ENCODE measurements at regions not wholly inside any gene's neighbourhood (a gene's known extent, or its start where the extent isn't known, plus 50 kb on each side); places are given as distances from the start of the nearest gene placed in this dataset.

- TF ChIP-seq, protein P1, sequence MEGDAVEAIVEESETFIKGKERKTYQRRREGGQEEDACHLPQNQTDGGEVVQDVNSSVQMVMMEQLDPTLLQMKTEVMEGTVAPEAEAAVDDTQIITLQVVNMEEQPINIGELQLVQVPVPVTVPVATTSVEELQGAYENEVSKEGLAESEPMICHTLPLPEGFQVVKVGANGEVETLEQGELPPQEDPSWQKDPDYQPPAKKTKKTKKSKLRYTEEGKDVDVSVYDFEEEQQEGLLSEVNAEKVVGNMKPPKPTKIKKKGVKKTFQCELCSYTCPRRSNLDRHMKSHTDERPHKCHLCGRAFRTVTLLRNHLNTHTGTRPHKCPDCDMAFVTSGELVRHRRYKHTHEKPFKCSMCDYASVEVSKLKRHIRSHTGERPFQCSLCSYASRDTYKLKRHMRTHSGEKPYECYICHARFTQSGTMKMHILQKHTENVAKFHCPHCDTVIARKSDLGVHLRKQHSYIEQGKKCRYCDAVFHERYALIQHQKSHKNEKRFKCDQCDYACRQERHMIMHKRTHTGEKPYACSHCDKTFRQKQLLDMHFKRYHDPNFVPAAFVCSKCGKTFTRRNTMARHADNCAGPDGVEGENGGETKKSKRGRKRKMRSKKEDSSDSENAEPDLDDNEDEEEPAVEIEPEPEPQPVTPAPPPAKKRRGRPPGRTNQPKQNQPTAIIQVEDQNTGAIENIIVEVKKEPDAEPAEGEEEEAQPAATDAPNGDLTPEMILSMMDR (IDR thresholded peaks at IDR 0.05; ENCODE audit: insufficient read depth, low read length, missing control alignments) = no peak
- ChIA-PET CTCF (no interaction called here), POLR2A (no interaction called here)
- H3K4me3 ChIP-seq (ENCODE audit: low read depth, low read length) = no peak overlapping the region
- DNase-seq (ENCODE audit: low read depth, low spot score) = no peak
Observed at GRCh38 chr12:67881565-67881964, 107.7 kb upstream of the IFNG-AS1 start.

- CTCF ChIA-PET = no interaction called here
- DNase-seq (ENCODE audit: low read depth, low spot score) = no peak
- H3K4me3 ChIP-seq (ENCODE audit: low read depth, low read length) = no peak overlapping the region
- TF ChIP-seq, protein P1 (IDR thresholded peaks at IDR 0.05; ENCODE audit: insufficient read depth, low read length, missing control alignments) = no peak
- POLR2A ChIA-PET = no interaction called here
Observed at GRCh38 chr12:67884596-67884995, 104.7 kb upstream of the IFNG-AS1 start.

GRCh38 chr12:67885375-67886169 is 103.7 kb upstream of the IFNG-AS1 start:
- ChIA-PET CTCF (no interaction called here), POLR2A (no interaction called here)
- TF ChIP-seq, protein P1 (IDR thresholded peaks at IDR 0.05; ENCODE audit: insufficient read depth, low read length, missing control alignments) = no peak
- H3K4me3 ChIP-seq (ENCODE audit: low read depth, low read length) = no peak overlapping the region
- DNase-seq (ENCODE audit: low read depth, low spot score) = no peak

DNA sequence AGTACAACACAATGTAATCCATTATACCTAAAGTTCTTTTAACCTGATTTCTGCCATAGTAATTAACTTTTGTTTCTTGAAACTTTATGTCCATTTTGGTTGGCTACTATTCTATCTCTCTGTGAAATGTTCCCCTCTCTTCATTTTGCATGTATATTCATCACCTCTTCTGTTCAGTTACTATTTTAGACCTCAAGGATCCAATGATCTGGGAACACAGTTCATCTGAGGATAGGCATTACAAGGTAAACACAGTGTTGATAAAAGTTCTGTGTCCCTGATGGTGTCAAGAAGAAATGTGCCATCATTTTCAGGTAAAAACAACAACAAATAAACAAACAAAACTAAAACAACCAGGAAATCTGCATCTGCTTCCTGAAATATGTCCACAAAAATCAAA is 102.2 kb upstream of the IFNG-AS1 start:
- POLR2A ChIA-PET = no interaction called here

GRCh38 chr12:67889931-67890330 is 99.3 kb upstream of the IFNG-AS1 start:
- ChIA-PET POLR2A (no interaction called here), CTCF (interaction anchor here (0.9 kb wide), 1 partner anchor 9 kb away, joined by 3 read pairs; no protein-coding TSS in a partner anchor)
- no peak for DNase-seq (ENCODE audit: low read depth, low spot score)
- no peak overlapping the region for H3K4me3 ChIP-seq (ENCODE audit: low read depth, low read length)
- TF ChIP-seq, protein P1 (IDR thresholded peaks at IDR 0.05; ENCODE audit: insufficient read depth, low read length, missing control alignments) = no peak

More for the DNA sequence above, 102.2 kb upstream of the IFNG-AS1 start:
- TF ChIP-seq, protein P1 (IDR thresholded peaks at IDR 0.05; ENCODE audit: insufficient read depth, low read length, missing control alignments) = no peak
- H3K4me3 ChIP-seq (ENCODE audit: low read depth, low read length) = no peak overlapping the region
- no peak for DNase-seq (ENCODE audit: low read depth, low spot score)
- CTCF ChIA-PET = no interaction called here

DNA sequence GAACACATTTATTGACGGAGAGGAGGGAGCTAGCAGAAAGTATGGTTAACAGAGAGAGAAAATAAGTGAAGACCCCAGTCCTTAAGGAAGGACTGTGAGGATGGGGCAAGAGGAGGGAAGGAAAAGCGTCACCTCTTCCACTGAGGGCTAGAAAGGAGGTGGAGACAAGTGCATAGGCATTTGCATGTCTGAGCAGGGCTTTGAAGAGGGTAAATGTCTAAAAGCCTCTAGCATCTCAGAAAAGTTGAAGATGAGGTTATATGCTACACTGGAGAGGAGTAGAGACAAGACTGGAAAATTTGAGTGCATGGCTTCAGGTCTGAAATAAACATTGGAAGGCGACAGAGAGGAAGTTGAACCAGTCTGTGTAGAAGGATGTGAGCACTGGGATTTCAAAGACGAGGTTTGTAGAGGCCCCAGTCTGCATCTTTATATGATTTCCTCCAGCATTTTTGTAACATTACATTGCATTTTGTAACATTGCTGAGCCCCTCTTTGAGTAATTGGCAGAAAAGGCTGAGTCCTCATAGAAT is 98.5 kb upstream of the IFNG-AS1 start:
- no peak overlapping the region for H3K4me3 ChIP-seq (ENCODE audit: low read depth, low read length)
- DNase-seq (ENCODE audit: low read depth, low spot score) = no peak
- TF ChIP-seq, protein P1 (IDR thresholded peaks at IDR 0.05; ENCODE audit: insufficient read depth, low read length, missing control alignments) = no peak
- POLR2A ChIA-PET = no interaction called here
- CTCF ChIA-PET = interaction anchor here (0.6 kb wide), 1 partner anchor 50 kb away, joined by 3 read pairs; no protein-coding TSS in a partner anchor

All from AG04449 (cell line).